HCT116 (cell line): ENCODE measurements at regions not wholly inside any gene's neighbourhood (a gene's known extent, or its start where the extent isn't known, plus 50 kb on each side); places are given as distances from the start of the nearest gene placed in this dataset.

ENCODE experiments used
- ATAC-seq: fragments of 200-7000 bp; cut with Tn5 transposase; 2 replicates; pipeline ENCODE4 v1.9.1; 2020; ENCODE audit warnings: mild to moderate bottlenecking, moderate library complexity
- BruUV-seq: library from RNA; stranded (reverse); fragments of 400-500 nt; replicated peaks from 2 replicates; lab custom pipeline; 2021; lab: Mats Ljungman, UMichigan
- CTCF ChIA-PET: fragments of 300-600 bp; sonication (Branson Sonifier 250); formaldehyde crosslinking; loops from one replicate; lab custom pipeline; 2021; ENCODE audit warnings: antibody characterized with exemption; lab: Charles Lee
- POLR2A ChIA-PET: fragments of 300-600, 350-600 bp; sonication (Branson Sonifier 250); formaldehyde crosslinking; loops from one replicate; lab custom pipeline; 2021; ENCODE audit warnings: antibody characterized with exemption; lab: Charles Lee
- RAD21 ChIA-PET, 2 experiments: fragments of 300-600 bp; sonication (Branson Sonifier 250); formaldehyde crosslinking; loops; one replicate each; lab custom pipeline; 2023; ENCODE audit warnings: low total read pairs in 2 of 2; ENCODE audit not compliant: uncharacterized antibody in 2 of 2, unreplicated experiment in 2 of 2, low non-redundant PET in 1 of 2; lab: Charles Lee
- DNase-seq: peaks from one replicate; pipeline ENCODE4 v3.0.0-alpha.2; 2010; ENCODE audit warnings: low read depth, low spot score
- H2AFZ ChIP-seq: fragments of 200-600 bp; shearing (Covaris generic), sonication (generic); 2 replicates; pipeline ENCODE4 v1.6.1; 2017; ENCODE audit warnings: low read depth, mixed run types, mixed read lengths, antibody characterized with exemption, low read length; ENCODE audit not compliant: poor library complexity, severe bottlenecking
- H3K27ac ChIP-seq: 2 replicates; pipeline ENCODE4 v1.5.1; 2012; ENCODE audit warnings: low read depth, low read length
- H3K27me3 ChIP-seq: fragments of 200-600 bp; sonication (generic); 2 replicates; pipeline ENCODE4 v1.6.1; 2016; ENCODE audit warnings: mixed run types, low read length, mixed read lengths; ENCODE audit not compliant: insufficient read depth
- H3K36me3 ChIP-seq, 2 experiments: fragments of 200-500 bp in 1 of 2; fragments of 200-600 bp in 1 of 2; sonication (Bioruptor generic) in 1 of 2; sonication (generic) in 1 of 2; 2 replicates each; pipeline versions ENCODE4 v1.5.1 to v1.6.1; 2014 to 2016; ENCODE audit warnings: low read length in 2 of 2, inconsistent platforms in 1 of 2, mixed read lengths in 1 of 2, mixed run types in 1 of 2; ENCODE audit not compliant: insufficient read depth in 2 of 2, control insufficient read depth in 1 of 2
- H3K4me1 ChIP-seq, 2 experiments: fragments of 200-600 bp in 1 of 2; sonication (generic) in 1 of 2; 2 replicates each; pipeline versions ENCODE4 v1.5.1 to v1.6.1; 2012 to 2017; ENCODE audit warnings: low read length in 2 of 2, inconsistent platforms in 1 of 2, mild to moderate bottlenecking in 1 of 2, mixed read lengths in 1 of 2, mixed run types in 1 of 2, moderate library complexity in 1 of 2; ENCODE audit not compliant: insufficient read depth in 2 of 2, control insufficient read depth in 1 of 2
- H3K4me2 ChIP-seq: fragments of 200-600 bp; sonication (generic); 2 replicates; pipeline ENCODE4 v1.6.1; 2017; ENCODE audit warnings: mixed run types, low read length, mixed read lengths
- H3K4me3 ChIP-seq, 2 experiments: fragments of 200-600 bp in 1 of 2; sonication (generic) in 1 of 2; replicated peaks in 1 of 2; 2 replicates each; pipeline ENCODE4 v1.5.1; 2011 to 2016; ENCODE audit warnings: low read length in 2 of 2, control low read depth in 1 of 2, low read depth in 1 of 2, mild to moderate bottlenecking in 1 of 2, mixed read lengths in 1 of 2, mixed run types in 1 of 2
- H3K79me2 ChIP-seq: fragments of 200-600 bp; sonication (generic); 2 replicates; pipeline ENCODE4 v1.6.1; 2017; ENCODE audit warnings: mild to moderate bottlenecking, mixed run types, low read length, moderate library complexity, mixed read lengths; ENCODE audit not compliant: insufficient read depth
- H3K9ac ChIP-seq: fragments of 200-600 bp; sonication (generic); 2 replicates; pipeline ENCODE4 v1.6.1; 2016; ENCODE audit warnings: low read length, mixed read lengths
- H3K9me2 ChIP-seq: fragments of 200-600 bp; sonication (generic), shearing (Covaris generic); 2 replicates; pipeline ENCODE4 v1.6.1; 2017; ENCODE audit warnings: mixed run types, mild to moderate bottlenecking, moderate library complexity; ENCODE audit not compliant: insufficient read depth
- H3K9me3 ChIP-seq, 2 experiments: fragments of 200-500 bp in 1 of 2; fragments of 200-600 bp in 1 of 2; sonication (Bioruptor generic) in 1 of 2; sonication (generic) in 1 of 2; 2 replicates each; pipeline ENCODE4 v1.6.1; 2014 to 2017; ENCODE audit warnings: low read length in 2 of 2, mixed read lengths in 2 of 2, inconsistent platforms in 1 of 2, low read depth in 1 of 2, mild to moderate bottlenecking in 1 of 2, mixed run types in 1 of 2, moderate library complexity in 1 of 2; ENCODE audit not compliant: control insufficient read depth in 1 of 2, insufficient read depth in 1 of 2
- H4K20me1 ChIP-seq: fragments of 200-600 bp; sonication (generic), shearing (Covaris generic); 2 replicates; pipeline ENCODE4 v1.6.1; 2017; ENCODE audit warnings: mixed run types, mild to moderate bottlenecking, moderate library complexity; ENCODE audit not compliant: insufficient read depth
- EGR1 ChIP-seq: IDR thresholded peaks from 2 replicates; pipeline ENCODE4 v1.6.1; 2012; ENCODE audit warnings: low read depth
- ELF1 ChIP-seq: IDR thresholded peaks from 2 replicates; pipeline ENCODE4 v1.6.1; 2012; ENCODE audit warnings: low read depth, borderline replicate concordance
- EZH2 ChIP-seq: fragments of 200-600 bp; sonication (generic); IDR thresholded peaks from 2 replicates; pipeline ENCODE4 v1.6.1; 2017; ENCODE audit warnings: antibody characterized with exemption, mixed run types
- EZH2phosphoT487 ChIP-seq: fragments of 200-600 bp; IDR thresholded peaks from 2 replicates; pipeline ENCODE4 v1.6.1; 2018; ENCODE audit warnings: antibody characterized with exemption, borderline replicate concordance
- POLR2A ChIP-seq: IDR thresholded peaks from 2 replicates; pipeline ENCODE4 v1.7.0; 2011; ENCODE audit warnings: borderline replicate concordance; ENCODE audit not compliant: insufficient read depth, insufficient read length; ENCODE audit errors: extremely low read depth
- POLR2AphosphoS5 ChIP-seq: IDR thresholded peaks from 2 replicates; pipeline ENCODE4 v1.6.1; 2011; ENCODE audit warnings: mild to moderate bottlenecking, low read depth, low read length, moderate library complexity
- RAD21 ChIP-seq: IDR thresholded peaks from 2 replicates; pipeline ENCODE4 v1.6.1; 2012; ENCODE audit warnings: low read depth, mild to moderate bottlenecking
- SIN3A ChIP-seq: IDR thresholded peaks from 2 replicates; pipeline ENCODE4 v1.6.1; 2012; ENCODE audit warnings: low read depth
- SP1 ChIP-seq: IDR thresholded peaks from 2 replicates; pipeline ENCODE4 v1.6.1; 2012; ENCODE audit warnings: low read depth
- TCF7L2 ChIP-seq: IDR thresholded peaks from 2 replicates; pipeline ENCODE4 v1.7.0; 2011; ENCODE audit warnings: borderline replicate concordance, inconsistent platforms; ENCODE audit not compliant: insufficient read depth, insufficient read length; ENCODE audit errors: extremely low read depth
- intact Hi-C: fragments of 100-400 bp; cut with micrococcal nuclease; formaldehyde crosslinking; loops from 2 replicates; pipeline ENCODE4 v1.10.0; 2022
- TF ChIP-seq, protein P1 (sequence below): IDR thresholded peaks from 2 replicates; pipeline ENCODE4 v1.6.1; 2012
- TF ChIP-seq, protein P2 (sequence below): IDR thresholded peaks from 2 replicates; pipeline ENCODE4 v1.6.1; 2012; ENCODE audit warnings: low read depth
- TF ChIP-seq, protein P3 (sequence below): IDR thresholded peaks from 2 replicates; pipeline ENCODE4 v1.6.1; 2011; ENCODE audit warnings: mild to moderate bottlenecking, low read length, moderate library complexity; ENCODE audit not compliant: insufficient replicate concordance; ENCODE audit errors: extremely low read depth
- TF ChIP-seq, protein P4 (sequence below), 3 experiments: fragments of 200-600 bp in 1 of 3; sonication (generic) in 1 of 3; IDR thresholded peaks in 2 of 3; conservative IDR thresholded peaks in 1 of 3; 2 replicates each; pipeline ENCODE4 v1.5.1; 2012 to 2017; ENCODE audit warnings: low read depth in 2 of 3, low read length in 2 of 3, antibody characterized with exemption in 1 of 3, borderline replicate concordance in 1 of 3, control low read depth in 1 of 3, mild to moderate bottlenecking in 1 of 3, mixed read lengths in 1 of 3, mixed run types in 1 of 3, moderate library complexity in 1 of 3; ENCODE audit not compliant: insufficient read depth in 1 of 3

DNA sequence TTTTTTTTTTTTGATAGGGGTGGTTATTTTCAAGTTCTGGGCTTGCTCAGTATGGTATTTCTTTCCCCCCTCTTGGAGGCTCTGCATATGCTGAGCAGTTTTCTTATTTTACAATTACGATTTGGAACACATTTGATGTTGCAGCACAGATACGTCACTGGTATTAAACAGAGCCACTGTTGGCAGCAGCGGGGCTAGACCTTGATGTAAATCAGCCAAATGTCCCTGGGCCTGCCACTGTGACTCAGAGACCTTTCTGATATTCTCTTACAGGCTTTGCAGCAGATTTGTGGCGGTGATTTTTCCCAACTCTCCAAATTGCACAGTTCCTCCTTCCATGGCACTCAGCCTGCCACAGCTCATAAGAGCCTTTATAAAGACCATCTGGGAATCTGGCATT lies 81.1 kb downstream of the VMA21 start (continued):
- TF ChIP-seq, protein P1, sequence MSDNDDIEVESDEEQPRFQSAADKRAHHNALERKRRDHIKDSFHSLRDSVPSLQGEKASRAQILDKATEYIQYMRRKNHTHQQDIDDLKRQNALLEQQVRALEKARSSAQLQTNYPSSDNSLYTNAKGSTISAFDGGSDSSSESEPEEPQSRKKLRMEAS = no peak
- TF ChIP-seq POLR2AphosphoS5 = no peak
- TF ChIP-seq, protein P2, sequence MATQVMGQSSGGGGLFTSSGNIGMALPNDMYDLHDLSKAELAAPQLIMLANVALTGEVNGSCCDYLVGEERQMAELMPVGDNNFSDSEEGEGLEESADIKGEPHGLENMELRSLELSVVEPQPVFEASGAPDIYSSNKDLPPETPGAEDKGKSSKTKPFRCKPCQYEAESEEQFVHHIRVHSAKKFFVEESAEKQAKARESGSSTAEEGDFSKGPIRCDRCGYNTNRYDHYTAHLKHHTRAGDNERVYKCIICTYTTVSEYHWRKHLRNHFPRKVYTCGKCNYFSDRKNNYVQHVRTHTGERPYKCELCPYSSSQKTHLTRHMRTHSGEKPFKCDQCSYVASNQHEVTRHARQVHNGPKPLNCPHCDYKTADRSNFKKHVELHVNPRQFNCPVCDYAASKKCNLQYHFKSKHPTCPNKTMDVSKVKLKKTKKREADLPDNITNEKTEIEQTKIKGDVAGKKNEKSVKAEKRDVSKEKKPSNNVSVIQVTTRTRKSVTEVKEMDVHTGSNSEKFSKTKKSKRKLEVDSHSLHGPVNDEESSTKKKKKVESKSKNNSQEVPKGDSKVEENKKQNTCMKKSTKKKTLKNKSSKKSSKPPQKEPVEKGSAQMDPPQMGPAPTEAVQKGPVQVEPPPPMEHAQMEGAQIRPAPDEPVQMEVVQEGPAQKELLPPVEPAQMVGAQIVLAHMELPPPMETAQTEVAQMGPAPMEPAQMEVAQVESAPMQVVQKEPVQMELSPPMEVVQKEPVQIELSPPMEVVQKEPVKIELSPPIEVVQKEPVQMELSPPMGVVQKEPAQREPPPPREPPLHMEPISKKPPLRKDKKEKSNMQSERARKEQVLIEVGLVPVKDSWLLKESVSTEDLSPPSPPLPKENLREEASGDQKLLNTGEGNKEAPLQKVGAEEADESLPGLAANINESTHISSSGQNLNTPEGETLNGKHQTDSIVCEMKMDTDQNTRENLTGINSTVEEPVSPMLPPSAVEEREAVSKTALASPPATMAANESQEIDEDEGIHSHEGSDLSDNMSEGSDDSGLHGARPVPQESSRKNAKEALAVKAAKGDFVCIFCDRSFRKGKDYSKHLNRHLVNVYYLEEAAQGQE = no peak

DNA sequence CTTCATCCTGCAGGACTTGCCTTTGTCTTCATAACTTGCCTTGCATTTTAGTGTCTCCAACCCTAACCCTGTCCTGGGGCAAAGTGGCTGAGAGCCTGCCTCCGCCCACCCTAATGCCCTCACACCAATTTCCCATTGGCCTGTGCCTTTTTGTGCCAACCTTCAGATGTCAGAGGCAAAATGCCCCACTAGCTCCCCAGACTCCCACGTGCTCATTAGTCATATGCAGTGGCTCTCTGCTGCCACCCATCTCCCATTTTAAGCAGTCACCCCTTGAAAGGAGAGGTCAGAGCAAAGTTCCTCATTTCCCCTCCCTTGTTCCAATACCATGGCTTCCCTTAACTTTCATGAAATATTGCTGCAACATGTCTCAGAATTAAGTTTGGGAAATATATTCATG lies 74.8 kb upstream of the PASD1 start:
- Histone ChIP-seq H3K79me2 (no peaks in the 10 kb centered on the region), H3K9ac (no peak overlapping the region), H3K27me3 (no peaks in the 10 kb centered on the region), H4K20me1 (no peaks in the 10 kb centered on the region), H3K27ac (no peak overlapping the region), H3K9me3 (no peaks in the 10 kb centered on the region), H2AFZ (no peak overlapping the region), H3K4me3 (no peak overlapping the region), H3K36me3 (no peaks in the 10 kb centered on the region), H3K9me2 (no peaks in the 10 kb centered on the region), H3K4me1 (no peaks in the 10 kb centered on the region), H3K4me2 (no peak overlapping the region)
- ATAC-seq = peak; percentile 80
- ChIA-PET CTCF (no interaction called here), RAD21 (no interaction called here), POLR2A (no interaction called here)
- BruUV-seq = no TSS peak
- DNase-seq = peak; percentile 4
- intact Hi-C loops = no loop called here
- TF ChIP-seq, protein P3, sequence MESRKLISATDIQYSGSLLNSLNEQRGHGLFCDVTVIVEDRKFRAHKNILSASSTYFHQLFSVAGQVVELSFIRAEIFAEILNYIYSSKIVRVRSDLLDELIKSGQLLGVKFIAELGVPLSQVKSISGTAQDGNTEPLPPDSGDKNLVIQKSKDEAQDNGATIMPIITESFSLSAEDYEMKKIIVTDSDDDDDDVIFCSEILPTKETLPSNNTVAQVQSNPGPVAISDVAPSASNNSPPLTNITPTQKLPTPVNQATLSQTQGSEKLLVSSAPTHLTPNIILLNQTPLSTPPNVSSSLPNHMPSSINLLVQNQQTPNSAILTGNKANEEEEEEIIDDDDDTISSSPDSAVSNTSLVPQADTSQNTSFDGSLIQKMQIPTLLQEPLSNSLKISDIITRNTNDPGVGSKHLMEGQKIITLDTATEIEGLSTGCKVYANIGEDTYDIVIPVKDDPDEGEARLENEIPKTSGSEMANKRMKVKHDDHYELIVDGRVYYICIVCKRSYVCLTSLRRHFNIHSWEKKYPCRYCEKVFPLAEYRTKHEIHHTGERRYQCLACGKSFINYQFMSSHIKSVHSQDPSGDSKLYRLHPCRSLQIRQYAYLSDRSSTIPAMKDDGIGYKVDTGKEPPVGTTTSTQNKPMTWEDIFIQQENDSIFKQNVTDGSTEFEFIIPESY = no peak
- no peak for TF ChIP-seq SP1
- no peak for TF ChIP-seq POLR2A
- no peak for TF ChIP-seq EGR1
- no peak for TF ChIP-seq EZH2
- no peak for TF ChIP-seq TCF7L2
- no peak for TF ChIP-seq ELF1
- no peak for TF ChIP-seq EZH2phosphoT487
- TF ChIP-seq, protein P4, sequence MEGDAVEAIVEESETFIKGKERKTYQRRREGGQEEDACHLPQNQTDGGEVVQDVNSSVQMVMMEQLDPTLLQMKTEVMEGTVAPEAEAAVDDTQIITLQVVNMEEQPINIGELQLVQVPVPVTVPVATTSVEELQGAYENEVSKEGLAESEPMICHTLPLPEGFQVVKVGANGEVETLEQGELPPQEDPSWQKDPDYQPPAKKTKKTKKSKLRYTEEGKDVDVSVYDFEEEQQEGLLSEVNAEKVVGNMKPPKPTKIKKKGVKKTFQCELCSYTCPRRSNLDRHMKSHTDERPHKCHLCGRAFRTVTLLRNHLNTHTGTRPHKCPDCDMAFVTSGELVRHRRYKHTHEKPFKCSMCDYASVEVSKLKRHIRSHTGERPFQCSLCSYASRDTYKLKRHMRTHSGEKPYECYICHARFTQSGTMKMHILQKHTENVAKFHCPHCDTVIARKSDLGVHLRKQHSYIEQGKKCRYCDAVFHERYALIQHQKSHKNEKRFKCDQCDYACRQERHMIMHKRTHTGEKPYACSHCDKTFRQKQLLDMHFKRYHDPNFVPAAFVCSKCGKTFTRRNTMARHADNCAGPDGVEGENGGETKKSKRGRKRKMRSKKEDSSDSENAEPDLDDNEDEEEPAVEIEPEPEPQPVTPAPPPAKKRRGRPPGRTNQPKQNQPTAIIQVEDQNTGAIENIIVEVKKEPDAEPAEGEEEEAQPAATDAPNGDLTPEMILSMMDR (IDR thresholded peaks at IDR 0.05 in 2 of 3, conservative IDR thresholded peaks at IDR 0.05 in 1 of 3; ENCODE audit: borderline replicate concordance in 1 of 3, insufficient read depth in 1 of 3, low read depth in 2 of 3, low read length in 2 of 3) = peak; percentile 13 to 53 (median 51); a peak in 4 of 6 replicates
- TF ChIP-seq RAD21 = peak; percentile 32; the same call in 1 of the 2 replicates
- TF ChIP-seq SIN3A = no peak
